HG03378 (cell line): ENCODE measurements at regions not wholly inside any gene's neighbourhood (a gene's known extent, or its start where the extent isn't known, plus 50 kb on each side); places are given as distances from the start of the nearest gene placed in this dataset.
"Not testable (repeated sequence)": the region's sequence is repeated elsewhere in the genome, so short reads cannot be mapped to it uniquely, and the experiment has no call there.

Experiments used
- ATAC-seq: cut with Tn5 transposase; IDR thresholded peaks from one replicate; pipeline ENCODE4 v1.9.1; 2021; ENCODE audit warnings: mild to moderate bottlenecking, moderate library complexity; ENCODE audit not compliant: unreplicated experiment

- not testable (repeated sequence) for ATAC-seq
Measured at GRCh38 chr11:43194459-43194858, 117.3 kb upstream of the API5 start.

GRCh38 chr11:43197379-43197778 lies 114.4 kb upstream of the API5 start:
- ATAC-seq, result no peak

- no peak for ATAC-seq
Measured at GRCh38 chr11:43200031-43200430, 111.8 kb upstream of the API5 start.

- ATAC-seq, result no peak
Measured at GRCh38 chr11:43212279-43212678, 99.5 kb upstream of the API5 start.

- ATAC-seq, result no peak
Measured at GRCh38 chr11:43214471-43214870, 97.3 kb upstream of the API5 start.

- no peak for ATAC-seq
Measured at GRCh38 chr11:43217849-43218248, 93.9 kb upstream of the API5 start.

- ATAC-seq, result no peak
Measured at GRCh38 chr11:43222215-43222614, 89.6 kb upstream of the API5 start.

GRCh38 chr11:43223026-43223425 lies 88.8 kb upstream of the API5 start:
- no peak for ATAC-seq

GRCh38 chr11:43234881-43235280 lies 76.9 kb upstream of the API5 start:
- no peak for ATAC-seq

GRCh38 chr11:43238341-43238740 lies 73.5 kb upstream of the API5 start:
- ATAC-seq, result no peak

GRCh38 chr11:43239791-43240190 lies 72.0 kb upstream of the API5 start:
- no peak for ATAC-seq

GRCh38 chr11:43242401-43242800 lies 69.4 kb upstream of the API5 start:
- no peak for ATAC-seq

GRCh38 chr11:43243927-43244326 lies 67.9 kb upstream of the API5 start:
- no peak for ATAC-seq

- ATAC-seq, result no peak
Measured at GRCh38 chr11:43245466-43245865, 66.3 kb upstream of the API5 start.

- no peak for ATAC-seq
Measured at GRCh38 chr11:43250309-43250708, 61.5 kb upstream of the API5 start.

- no peak for ATAC-seq
Measured at GRCh38 chr11:43261775-43262174, 50.0 kb upstream of the API5 start.
